OCI-LY3 (cell line): ENCODE measurements at regions not wholly inside any gene's neighbourhood (a gene's known extent, or its start where the extent isn't known, plus 50 kb on each side); places are given as distances from the start of the nearest gene placed in this dataset.

Experiments
- H2AFZ ChIP-seq: fragments of 200-600, 300-600 bp; shearing (Covaris generic); 2 replicates; pipeline ENCODE4 v1.6.0; 2014; ENCODE audit warnings: antibody characterized with exemption, low read depth, low read length
- H3K27ac ChIP-seq: fragments of 200-600, 300-600 bp; sonication (generic); 2 replicates; pipeline ENCODE4 v1.5.1; 2014; ENCODE audit warnings: mild to moderate bottlenecking, low read length, moderate library complexity, mixed read lengths
- H3K27me3 ChIP-seq: fragments of 200-600, 300-600 bp; sonication (generic); 2 replicates; pipeline ENCODE4 v1.6.1; 2014; ENCODE audit warnings: low read depth, low read length, mixed read lengths
- H3K36me3 ChIP-seq: fragments of 200-600, 300-600 bp; sonication (generic); replicated peaks from 2 replicates; pipeline ENCODE3; 2014; ENCODE audit warnings: low read depth, low read length, mixed read lengths
- H3K4me1 ChIP-seq: fragments of 300-600, 200-600 bp; sonication (generic); 2 replicates; pipeline ENCODE4 v1.6.1; 2014; ENCODE audit warnings: low read length, mixed read lengths
- H3K4me2 ChIP-seq: fragments of 200-600, 300-600 bp; sonication (generic); 2 replicates; pipeline ENCODE4 v1.6.1; 2014; ENCODE audit warnings: low read length, mixed read lengths
- H3K4me3 ChIP-seq: fragments of 300-600, 200-600 bp; sonication (generic); 2 replicates; pipeline ENCODE4 v1.5.1; 2014; ENCODE audit warnings: antibody characterized with exemption, mild to moderate bottlenecking, low read length, moderate library complexity
- H3K79me2 ChIP-seq: fragments of 300-600, 200-600 bp; shearing (Covaris generic); 2 replicates; pipeline ENCODE4 v1.6.1; 2014; ENCODE audit warnings: mild to moderate bottlenecking, low read length, mixed read lengths
- H3K9ac ChIP-seq: fragments of 300-600, 200-600 bp; shearing (Covaris generic); 2 replicates; pipeline ENCODE4 v1.6.0; 2014; ENCODE audit warnings: mild to moderate bottlenecking, low read length, moderate library complexity
- H3K9me3 ChIP-seq: fragments of 200-600, 300-600 bp; shearing (Covaris generic); 2 replicates; pipeline ENCODE4 v1.6.1; 2014; ENCODE audit warnings: low read length, mixed read lengths; ENCODE audit not compliant: insufficient read depth
- H4K20me1 ChIP-seq: fragments of 200-600, 300-600 bp; sonication (generic); 2 replicates; pipeline ENCODE4 v1.6.1; 2016; ENCODE audit warnings: low read length, mixed read lengths; ENCODE audit not compliant: insufficient read depth
- EZH2phosphoT487 ChIP-seq: fragments of 200-600 bp; shearing (Covaris generic); IDR thresholded peaks from 2 replicates; pipeline ENCODE4 v1.6.1; 2018; ENCODE audit warnings: antibody characterized with exemption, mixed run types, low read depth
- TF ChIP-seq, protein P1 (sequence below): fragments of 200-600, 300-600 bp; sonication (generic); IDR thresholded peaks from 2 replicates; pipeline ENCODE4 v1.5.1; 2014; ENCODE audit warnings: antibody characterized with exemption, low read length, low read depth

DNA sequence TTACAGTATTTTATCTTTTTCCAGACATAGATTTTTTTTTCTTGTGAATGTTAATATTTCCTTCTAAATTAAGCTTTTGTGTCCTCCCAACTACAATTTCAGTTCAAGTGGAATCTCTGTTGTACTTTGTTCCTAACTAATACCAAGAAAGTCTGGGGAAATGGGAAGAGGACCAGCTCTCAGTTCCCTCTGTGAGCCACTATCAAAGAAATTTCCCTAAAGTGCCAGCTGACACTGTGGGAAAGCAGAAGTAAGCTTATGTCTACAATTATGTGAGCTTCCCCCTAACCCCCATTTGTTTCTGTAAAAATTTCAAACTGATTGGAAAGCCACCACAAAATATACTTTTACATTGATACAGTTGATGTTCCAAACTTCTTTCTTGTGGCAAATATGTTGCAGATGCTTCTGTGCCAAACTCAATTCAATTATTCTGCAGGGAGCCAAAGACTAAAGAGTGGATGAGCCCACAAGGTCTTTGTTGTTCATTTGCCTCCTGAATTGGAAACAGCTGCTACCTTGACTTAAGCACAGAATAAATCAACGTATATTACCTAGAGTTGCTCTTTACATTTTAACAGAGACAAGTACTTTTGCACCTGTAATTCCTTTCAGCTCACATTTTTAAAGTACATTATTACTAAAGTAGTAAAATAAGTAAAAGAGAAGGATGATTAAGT, 306.6 kb downstream of the PTH2R start:
- Histone ChIP-seq H3K4me1 (peaks cover 8% of the 10 kb centered on the region), H2AFZ (no peak overlapping the region), H3K9ac (no peak overlapping the region), H3K79me2 (no peaks in the 10 kb centered on the region), H4K20me1 (no peaks in the 10 kb centered on the region), H3K27ac (no peak overlapping the region), H3K9me3 (no peaks in the 10 kb centered on the region), H3K4me3 (no peak overlapping the region), H3K36me3 (no peaks in the 10 kb centered on the region), H3K27me3 (no peaks in the 10 kb centered on the region), H3K4me2 (0 out of 2 replicates have a peak overlapping the region, but pooled peaks have one; percentile 0)
- no peak for TF ChIP-seq EZH2phosphoT487
- TF ChIP-seq, protein P1, sequence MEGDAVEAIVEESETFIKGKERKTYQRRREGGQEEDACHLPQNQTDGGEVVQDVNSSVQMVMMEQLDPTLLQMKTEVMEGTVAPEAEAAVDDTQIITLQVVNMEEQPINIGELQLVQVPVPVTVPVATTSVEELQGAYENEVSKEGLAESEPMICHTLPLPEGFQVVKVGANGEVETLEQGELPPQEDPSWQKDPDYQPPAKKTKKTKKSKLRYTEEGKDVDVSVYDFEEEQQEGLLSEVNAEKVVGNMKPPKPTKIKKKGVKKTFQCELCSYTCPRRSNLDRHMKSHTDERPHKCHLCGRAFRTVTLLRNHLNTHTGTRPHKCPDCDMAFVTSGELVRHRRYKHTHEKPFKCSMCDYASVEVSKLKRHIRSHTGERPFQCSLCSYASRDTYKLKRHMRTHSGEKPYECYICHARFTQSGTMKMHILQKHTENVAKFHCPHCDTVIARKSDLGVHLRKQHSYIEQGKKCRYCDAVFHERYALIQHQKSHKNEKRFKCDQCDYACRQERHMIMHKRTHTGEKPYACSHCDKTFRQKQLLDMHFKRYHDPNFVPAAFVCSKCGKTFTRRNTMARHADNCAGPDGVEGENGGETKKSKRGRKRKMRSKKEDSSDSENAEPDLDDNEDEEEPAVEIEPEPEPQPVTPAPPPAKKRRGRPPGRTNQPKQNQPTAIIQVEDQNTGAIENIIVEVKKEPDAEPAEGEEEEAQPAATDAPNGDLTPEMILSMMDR: no peak

DNA sequence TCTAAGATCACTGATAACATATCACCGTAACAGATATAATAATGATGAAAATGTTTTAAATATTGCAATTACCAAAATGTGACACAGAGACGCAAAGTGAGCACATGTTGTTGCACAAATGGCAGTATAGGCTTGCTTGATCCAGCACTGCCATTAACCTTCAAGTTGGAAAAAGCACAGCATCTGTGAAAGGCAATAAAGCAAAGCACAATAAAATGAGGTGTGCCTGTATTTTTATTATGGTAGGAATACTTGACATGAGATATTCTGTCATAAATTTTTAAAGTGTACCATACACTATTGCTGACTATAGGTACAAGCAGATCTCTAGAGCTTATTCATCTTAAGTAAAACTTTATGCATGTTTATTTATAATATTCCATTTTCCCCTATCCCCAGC, 312.2 kb downstream of the PTH2R start:
- H4K20me1 ChIP-seq: no peaks in the 10 kb centered on the region
- no peak for TF ChIP-seq EZH2phosphoT487
- TF ChIP-seq, protein P1: no peak
- H3K4me2 ChIP-seq: no peak overlapping the region

DNA sequence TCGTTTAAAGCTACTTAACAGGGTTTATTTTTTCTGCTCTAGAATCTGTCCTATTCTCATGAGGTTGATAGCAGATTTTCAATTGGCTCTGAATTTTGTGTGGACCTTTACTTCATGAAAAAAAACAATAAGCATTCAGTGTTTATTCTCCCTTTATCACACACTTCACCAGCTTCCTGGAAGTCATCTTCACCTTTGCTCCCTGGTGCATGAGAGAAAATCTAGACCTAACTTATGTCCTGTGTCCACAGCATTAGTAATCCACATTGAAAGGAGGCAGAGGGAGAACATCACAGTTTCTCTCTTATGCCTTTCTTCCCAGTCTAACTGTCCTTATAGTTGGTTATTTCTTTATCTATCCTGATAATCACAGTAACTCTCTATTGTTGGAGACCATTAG, 316.1 kb downstream of the PTH2R start:
- H3K36me3 ChIP-seq: no peaks in the 10 kb centered on the region
- no peaks in the 10 kb centered on the region for H3K79me2 ChIP-seq
- no peaks in the 10 kb centered on the region for H3K27me3 ChIP-seq
- H3K9me3 ChIP-seq: no peaks in the 10 kb centered on the region
- H2AFZ ChIP-seq: no peak overlapping the region
- H4K20me1 ChIP-seq: no peaks in the 10 kb centered on the region
- H3K27ac ChIP-seq: no peak overlapping the region
- H3K4me3 ChIP-seq: no peak overlapping the region
- no peak overlapping the region for H3K9ac ChIP-seq
- no peaks in the 10 kb centered on the region for H3K4me1 ChIP-seq
- no peak overlapping the region for H3K4me2 ChIP-seq
- TF ChIP-seq, protein P1: no peak
- no peak for TF ChIP-seq EZH2phosphoT487

More for the DNA sequence above, 312.2 kb downstream of the PTH2R start:
- Histone ChIP-seq H3K36me3 (no peaks in the 10 kb centered on the region), H2AFZ (no peak overlapping the region), H3K27ac (no peak overlapping the region), H3K79me2 (no peaks in the 10 kb centered on the region), H3K4me3 (no peak overlapping the region), H3K9ac (no peak overlapping the region), H3K27me3 (no peaks in the 10 kb centered on the region), H3K9me3 (no peaks in the 10 kb centered on the region), H3K4me1 (no peaks in the 10 kb centered on the region)

DNA sequence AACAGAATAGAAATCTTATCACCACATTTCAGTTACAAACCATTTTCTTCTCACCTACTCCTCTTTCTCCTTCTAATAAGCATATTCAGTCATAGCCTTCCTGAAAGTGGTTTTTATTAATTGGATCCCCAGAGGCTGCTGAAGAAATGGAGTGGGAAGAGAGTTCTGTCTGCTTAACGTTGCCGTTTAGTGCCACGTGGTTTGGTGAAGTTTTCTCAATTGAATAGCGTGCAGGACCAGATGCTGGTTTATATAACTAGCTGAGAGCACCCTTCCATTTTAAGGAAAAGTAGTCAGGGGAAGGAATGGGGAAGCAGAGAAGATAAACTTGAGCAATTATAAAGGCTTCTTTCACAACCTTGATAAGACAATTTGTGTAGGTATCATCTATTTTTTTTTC, 318.7 kb downstream of the PTH2R start:
- H3K36me3 ChIP-seq: no peaks in the 10 kb centered on the region
- H3K27ac ChIP-seq: no peak overlapping the region
- H3K9me3 ChIP-seq: no peaks in the 10 kb centered on the region
- no peak overlapping the region for H2AFZ ChIP-seq
- H4K20me1 ChIP-seq: no peaks in the 10 kb centered on the region
- no peaks in the 10 kb centered on the region for H3K79me2 ChIP-seq
- H3K4me1 ChIP-seq: no peaks in the 10 kb centered on the region
- no peak overlapping the region for H3K4me3 ChIP-seq
- H3K4me2 ChIP-seq: no peak overlapping the region
- H3K9ac ChIP-seq: no peak overlapping the region
- TF ChIP-seq, protein P1: no peak
- no peak for TF ChIP-seq EZH2phosphoT487
- no peaks in the 10 kb centered on the region for H3K27me3 ChIP-seq
